GM15510 (cell line): ENCODE measurements at regions not wholly inside any gene's neighbourhood (a gene's known extent, or its start where the extent isn't known, plus 50 kb on each side); places are given as distances from the start of the nearest gene placed in this dataset.

Experiments used
- POLR2A ChIP-seq: IDR thresholded peaks from 3 replicates; pipeline ENCODE4 v1.6.1; 2011; ENCODE audit warnings: borderline replicate concordance; ENCODE audit not compliant: insufficient read length; ENCODE audit errors: extremely low read depth

DNA sequence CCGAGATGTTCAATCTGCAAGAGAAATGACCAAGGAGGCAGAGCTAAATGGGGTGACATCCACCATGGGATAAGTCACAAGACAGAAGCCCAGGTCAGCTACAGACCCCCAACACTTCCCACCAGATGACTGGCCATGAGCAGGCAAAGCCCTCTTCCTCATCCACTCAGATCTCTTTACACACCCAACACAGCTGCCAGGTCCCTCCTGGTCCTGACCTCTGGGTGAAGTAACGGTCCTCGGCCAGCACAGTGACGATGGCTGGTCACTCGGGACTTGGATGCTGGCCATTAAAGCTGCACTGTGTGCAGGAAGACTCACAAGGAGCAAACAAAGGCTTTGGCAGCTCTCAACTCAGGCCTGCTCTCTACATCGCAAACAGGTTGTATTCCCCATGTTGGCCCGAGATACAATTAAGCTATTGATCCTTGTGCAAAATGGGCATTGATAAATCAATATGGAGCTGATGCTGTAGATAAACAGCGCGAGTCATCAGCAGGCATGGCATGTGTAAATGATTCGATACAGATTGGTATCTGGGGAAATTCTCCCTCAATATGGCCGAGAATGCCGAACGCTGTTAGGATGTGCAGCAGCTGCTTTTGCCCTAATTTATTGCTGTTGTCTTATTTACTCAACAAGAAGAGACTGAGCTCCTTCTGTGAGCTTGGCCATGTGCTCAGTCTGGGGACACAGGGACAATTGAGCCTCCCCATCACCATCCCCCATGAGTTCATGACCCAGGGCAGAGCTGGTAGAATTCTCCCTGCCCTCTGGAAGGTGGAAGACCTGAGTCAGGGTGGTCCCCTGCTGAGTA is 98.7 kb downstream of the C5orf15 start:
- TF ChIP-seq POLR2A = no peak

DNA sequence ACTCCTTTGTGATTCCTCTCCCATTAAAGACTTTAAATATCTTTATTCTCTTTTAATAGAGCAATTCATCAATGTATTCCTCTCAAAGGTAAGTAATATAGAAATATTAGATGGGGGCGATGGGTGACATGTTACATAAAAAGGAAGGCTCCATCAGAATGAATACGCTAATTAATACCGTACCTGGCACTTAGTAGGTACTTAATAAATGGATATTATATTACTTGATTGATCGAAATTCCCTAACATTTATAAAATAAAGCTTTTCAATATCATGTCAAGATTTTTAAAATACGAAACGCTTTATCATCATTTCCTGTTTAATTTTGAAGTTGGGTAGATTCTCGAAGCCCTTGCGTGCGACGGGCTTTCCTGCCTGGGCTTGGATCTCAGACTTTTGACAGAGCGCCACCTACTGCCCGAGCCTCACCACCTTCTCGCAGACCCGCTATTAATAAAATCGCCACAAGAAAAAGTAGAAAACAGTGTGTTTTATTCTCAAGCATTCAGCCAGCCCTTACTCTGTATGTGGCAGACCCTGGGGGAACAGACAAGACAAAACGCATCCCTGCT is 99.4 kb downstream of the C5orf15 start:
- no peak for TF ChIP-seq POLR2A

DNA sequence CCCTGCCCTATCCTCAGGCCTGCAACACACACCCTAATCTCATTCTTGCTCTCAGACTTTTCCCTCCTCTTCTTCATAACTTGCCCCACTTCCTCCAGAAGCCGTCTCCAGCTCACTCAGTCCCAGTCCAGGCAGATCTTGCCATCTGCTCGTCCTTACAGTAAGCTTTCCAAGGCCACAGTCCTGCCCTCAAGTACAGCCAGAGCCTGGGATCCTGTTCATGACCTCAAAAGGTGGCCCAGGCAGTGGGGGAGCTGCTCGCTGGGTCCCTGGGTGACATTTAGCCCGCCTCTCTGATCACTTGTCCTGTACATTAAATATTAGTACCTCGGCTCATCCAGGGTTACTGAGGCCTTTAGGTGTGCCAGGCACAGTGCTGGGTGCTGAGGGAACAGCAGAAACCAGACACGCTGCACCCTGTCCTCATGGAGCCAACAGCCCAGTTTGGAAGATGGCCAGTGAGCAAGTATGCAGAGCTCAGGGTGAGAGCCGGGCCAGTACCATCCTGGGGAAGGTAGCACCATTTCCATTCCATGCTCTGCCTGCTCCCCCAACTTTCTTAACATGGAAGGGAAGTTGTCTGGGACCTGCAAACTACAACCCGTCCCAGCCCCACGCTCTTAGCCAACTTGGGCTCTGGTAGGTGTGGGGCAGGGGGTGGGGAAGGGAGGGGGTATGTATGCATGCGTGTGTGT is 100.4 kb downstream of the C5orf15 start:
- TF ChIP-seq POLR2A = no peak

DNA sequence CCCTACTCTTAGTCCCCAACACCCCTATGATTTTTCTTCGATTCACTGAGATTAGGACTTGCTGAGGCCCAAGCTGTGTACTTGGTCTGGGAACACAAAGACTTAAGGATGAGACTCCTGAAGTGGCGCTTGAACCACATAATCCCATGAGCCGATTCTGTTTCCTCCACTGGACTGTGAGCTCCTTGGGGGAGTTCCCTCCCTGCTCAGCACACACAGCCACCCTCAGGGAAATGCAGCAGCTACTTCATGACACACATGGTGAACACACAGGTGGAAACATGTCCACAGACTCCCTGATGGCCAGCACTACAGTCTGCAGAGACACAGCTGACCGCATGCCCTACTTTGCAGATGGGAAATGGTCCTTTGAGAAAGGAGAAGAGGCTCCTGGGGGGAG is 101.1 kb downstream of the C5orf15 start:
- no peak for TF ChIP-seq POLR2A

DNA sequence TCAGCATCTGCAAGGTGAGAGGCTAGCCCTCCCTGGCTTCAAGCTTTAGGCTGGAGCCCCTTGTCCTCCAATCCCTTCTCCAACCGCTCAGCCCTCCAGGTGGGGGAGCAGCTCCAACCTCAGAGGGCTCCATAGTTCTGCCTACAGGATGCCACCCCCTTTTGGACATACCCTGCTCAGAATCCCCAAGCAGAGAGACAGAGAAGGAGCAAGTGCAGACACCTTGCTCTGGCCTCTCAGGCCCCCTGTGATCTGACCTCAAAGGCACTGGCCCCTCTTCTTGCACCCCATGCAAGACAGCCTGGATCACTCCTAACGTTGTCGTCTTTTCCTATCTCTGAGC is 101.6 kb downstream of the C5orf15 start:
- no peak for TF ChIP-seq POLR2A

DNA sequence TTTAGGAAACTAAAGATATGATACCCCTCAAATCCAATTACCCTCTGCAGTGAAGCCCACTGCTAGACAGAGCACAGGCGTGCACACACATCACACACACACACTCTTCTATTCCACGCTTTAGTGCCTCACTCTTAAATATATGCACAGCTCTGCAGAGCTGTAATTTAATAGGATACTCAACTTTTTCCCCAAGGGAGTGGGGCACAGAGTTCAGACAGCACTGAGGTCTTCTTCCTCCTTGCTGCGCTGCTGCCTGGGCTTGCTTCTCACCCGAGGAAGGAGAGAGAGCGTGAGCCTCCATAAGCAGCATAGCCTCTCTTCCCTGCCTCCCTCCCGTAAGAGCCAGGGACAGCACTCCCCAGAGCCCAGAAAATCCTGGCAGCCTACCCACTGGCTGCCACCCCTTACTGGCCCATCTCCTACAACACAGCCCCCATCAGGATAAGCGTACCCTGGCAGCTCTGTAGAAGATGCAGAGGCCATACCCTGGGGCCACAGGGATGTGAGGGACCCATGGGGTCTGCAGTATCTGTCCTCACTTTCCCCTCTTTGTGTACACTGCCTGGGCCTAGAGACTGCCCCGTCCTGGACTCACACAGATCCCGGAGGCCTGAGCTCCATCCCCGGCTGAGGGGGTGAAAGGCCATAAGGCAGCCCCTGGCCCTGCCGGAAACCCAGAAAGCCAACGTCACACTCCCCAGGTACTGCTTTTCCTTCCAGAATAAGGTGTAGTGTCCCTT is 102.1 kb downstream of the C5orf15 start:
- no peak for TF ChIP-seq POLR2A

DNA sequence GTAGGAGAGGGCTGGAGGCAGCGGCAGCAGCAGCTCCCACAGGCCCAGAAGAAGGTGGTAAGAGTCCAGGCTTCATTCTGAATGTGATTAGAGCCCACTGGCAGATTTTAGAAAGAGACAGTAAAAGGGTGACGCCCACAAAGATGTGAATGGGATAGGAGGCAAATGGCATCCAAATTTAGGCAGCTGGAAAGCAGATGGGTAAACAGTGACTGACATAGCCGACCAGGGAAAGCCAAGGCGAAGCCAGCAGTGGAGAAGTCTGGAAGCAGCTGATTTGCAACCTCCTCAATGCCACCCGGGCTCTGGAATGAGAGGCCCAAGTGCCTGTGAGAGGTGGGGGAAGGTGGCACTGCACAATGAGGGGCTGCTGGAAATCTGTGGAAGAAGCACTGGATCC is 103.3 kb downstream of the C5orf15 start:
- no peak for TF ChIP-seq POLR2A

DNA sequence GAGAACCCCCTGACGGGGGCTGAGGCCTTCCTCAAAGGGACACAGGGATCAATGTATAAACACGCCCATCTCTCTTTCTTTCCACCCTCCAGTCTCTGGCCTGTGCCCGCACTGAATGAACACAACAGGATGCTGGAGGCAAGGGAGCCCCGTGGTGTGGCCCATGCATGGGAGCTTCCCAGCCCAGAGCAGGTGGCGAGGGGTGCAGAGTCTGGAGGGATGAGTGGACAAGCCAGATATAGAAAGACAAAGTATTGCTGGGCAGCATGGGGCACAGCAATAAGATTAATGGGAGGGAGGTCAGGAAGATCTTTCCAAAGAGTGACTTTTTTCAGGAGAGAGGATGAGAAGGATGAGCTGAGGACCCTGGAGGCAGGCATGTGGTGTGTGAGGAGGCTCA is 103.7 kb downstream of the C5orf15 start:
- TF ChIP-seq POLR2A = no peak

DNA sequence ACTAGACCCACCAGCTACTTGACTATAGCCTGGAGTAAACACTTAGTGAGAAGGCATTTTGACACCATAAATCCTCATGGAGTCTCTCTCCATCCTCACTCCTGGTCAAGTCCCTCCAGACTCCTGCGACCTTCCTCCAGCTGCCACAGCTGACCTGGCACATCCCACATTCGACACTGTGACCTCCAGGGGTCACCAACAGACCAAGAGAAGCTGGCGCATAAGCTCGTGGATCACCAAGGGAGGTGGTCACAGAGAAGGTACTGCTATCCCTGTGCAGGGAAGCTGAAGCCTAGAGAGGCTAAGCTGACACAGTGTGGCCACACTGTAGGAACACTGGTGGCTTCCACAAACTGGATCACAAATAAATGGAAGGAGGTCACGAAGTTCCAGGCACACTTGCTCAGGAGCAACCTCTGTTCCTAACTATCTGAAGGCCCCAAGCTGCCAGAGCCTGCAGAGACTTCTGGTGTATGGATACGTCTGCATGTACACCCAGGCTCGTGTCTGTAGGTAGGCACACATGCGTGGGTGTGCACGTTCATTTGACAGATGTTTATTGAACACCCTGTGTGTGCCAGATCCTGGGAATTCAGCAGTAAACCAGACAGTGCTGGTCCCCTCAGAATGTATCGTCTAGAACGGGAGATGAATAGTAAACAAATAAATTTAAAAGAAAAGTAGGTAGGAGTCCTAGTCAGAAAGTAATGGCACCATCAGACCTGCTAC is 104.4 kb downstream of the C5orf15 start:
- TF ChIP-seq POLR2A = no peak

DNA sequence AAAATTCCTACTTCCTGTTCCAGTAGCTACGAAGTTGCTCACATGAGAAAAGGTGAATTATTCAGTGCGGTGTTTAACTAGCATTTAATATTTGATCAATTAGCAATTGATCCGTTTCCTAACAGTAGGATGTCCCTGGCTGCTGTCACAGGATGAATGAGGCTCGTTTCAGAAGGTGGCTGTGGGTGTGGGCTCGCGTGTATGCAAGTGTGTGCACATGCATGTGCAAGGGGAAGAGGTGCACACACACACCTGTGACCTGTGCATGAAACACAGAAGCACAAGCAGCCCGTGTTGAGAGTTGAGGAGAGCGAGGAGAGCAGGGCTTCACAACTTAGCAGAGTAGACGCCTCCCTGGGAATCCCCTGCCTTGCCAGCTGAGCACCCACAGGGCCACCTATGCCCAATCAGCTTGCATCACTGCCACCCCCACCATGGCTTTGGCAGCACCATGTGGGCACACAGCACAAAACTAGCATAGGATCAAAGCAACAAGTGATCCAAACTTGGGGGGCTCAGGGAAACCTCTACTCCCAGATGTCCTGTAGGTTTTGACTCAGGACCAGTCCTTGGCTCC is 107.2 kb downstream of the C5orf15 start:
- no peak for TF ChIP-seq POLR2A

DNA sequence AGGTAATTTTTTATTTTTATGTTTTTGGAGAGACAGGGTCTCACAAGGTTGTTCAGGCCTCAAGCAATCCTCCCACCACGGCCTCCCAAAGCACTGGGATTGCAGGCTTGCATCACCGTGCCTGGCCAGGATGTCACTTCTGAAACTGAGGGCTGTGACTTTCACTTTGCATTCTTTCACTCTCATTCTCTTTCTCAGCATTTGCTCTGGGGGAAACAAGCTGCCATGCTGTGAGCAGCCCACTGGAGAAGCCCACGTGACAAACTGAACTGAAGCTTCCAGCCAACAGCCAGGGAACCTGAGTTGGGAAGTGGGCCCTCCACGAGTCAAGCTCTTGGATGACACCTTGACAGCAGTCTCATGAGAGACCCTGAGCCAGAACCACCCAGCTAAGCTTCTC is 109.4 kb downstream of the C5orf15 start:
- TF ChIP-seq POLR2A = no peak

DNA sequence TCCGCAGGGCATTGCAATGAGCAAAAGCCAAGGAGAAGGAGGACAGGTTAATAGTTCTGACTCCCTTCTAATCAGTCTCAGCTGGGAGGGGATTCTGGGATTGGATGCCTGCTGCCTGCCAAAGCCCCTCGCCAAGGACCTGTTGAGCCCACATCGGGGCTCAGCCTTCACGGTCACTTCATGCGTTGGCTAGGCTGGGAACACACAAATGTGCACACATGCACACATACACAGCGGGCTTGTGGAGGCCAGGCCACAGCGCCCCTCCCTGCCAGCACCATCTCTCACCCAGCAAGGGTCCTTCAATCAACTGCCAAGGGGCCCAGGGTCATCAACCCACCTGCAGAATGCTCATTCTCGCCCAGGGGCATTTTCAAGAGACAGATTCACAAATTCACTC is 113.9 kb downstream of the C5orf15 start:
- TF ChIP-seq POLR2A = no peak

DNA sequence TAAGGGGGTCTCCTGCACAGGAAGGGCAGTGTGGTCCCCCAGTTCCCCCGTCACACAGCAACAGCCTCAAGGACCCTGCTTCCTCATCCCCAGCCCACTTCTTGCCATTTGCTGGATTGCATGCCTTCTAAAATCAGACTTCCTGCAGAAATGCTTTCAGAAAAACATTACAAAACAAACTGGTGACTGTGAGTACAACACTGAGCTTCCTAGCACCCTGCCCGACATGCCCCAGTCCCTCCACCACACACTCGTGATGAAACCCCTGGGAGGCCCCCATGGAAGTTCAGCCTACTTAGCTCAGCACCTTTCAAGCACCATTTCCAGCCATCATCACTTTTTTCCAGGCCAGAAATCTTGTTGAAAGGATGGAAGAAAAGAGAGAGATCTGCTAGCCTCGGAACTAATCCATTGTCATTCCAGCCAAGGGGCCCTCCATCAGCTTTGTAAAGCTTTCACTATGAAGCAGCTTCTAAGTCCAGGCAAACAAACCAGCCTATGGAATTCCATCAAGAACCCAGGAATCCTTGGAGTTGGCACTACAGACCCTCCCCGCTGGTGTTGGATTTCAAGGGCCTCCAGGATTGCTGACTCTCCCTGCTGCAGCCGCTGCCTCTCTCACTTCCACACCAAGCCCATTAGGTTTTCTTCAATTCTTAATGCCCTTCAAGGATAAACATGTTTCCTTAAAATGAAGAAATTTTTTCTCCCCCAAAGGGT is 114.6 kb downstream of the C5orf15 start:
- TF ChIP-seq POLR2A = no peak

DNA sequence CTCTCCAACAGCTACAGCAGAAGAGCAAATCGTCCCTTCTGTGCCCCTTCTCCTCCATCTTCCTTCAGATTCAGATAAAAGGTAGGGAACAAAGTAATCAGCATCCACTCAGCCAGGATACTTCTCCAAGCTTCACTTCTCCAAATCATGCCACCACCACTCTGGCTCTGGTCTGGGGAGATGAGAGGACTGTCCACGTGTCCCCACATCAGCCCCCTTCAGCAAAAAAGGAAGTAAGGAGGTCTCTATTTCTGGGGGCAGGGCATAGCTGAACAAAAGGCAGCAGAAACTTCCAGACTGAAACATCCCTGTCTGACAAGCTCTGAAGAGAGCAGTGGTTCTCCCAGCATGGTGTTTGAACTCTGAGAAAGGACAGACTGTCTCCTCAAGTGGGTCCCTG is 116.9 kb downstream of the C5orf15 start:
- no peak for TF ChIP-seq POLR2A
